ENCODE measurements at regions not wholly inside any gene's neighbourhood (a gene's known extent, or its start where the extent isn't known, plus 50 kb on each side); places are given as distances from the start of the nearest gene placed in this dataset.
A peak's percentile ranks its signal among the peaks of the same experiment; 100 is the strongest.
"Not testable (repeated sequence)": the region's sequence is repeated elsewhere in the genome, so short reads cannot be mapped to it uniquely, and the experiment has no call there.

- no peak for DNase-seq
Measured at GRCh38 chr6:65999288-65999791, 292.3 kb upstream of the EYS start.

- no peak for DNase-seq
Measured at GRCh38 chr6:65998544-65998943, 291.5 kb upstream of the EYS start.

- no peak for DNase-seq
Measured at GRCh38 chr6:65997539-65997938, 290.5 kb upstream of the EYS start.

GRCh38 chr6:65996096-65996495, 289.1 kb upstream of the EYS start:
- DNase-seq, result no peak

- DNase-seq, result no peak
Measured at GRCh38 chr6:65989676-65990075, 282.6 kb upstream of the EYS start.

- DNase-seq, result peak; percentile 8 to 67 (median 27)
Measured at GRCh38 chr6:65988006-65988405, 281.0 kb upstream of the EYS start.

GRCh38 chr6:65984089-65984488, 277.1 kb upstream of the EYS start:
- DNase-seq, result no peak

- DNase-seq, result peak in 1 of 3 donors; percentile 63
Measured at GRCh38 chr6:65979120-65979519, 272.1 kb upstream of the EYS start.

GRCh38 chr6:65971252-65971651, 264.2 kb upstream of the EYS start:
- DNase-seq, result not testable (repeated sequence)

- DNase-seq, result peak in 2 of 3 donors; percentile 30 to 65
Measured at GRCh38 chr6:65964261-65964660, 257.2 kb upstream of the EYS start.

GRCh38 chr6:65955034-65955433, 248.0 kb upstream of the EYS start:
- DNase-seq, result no peak

GRCh38 chr6:65948062-65948461, 241.0 kb upstream of the EYS start:
- DNase-seq, result no peak

- no peak for DNase-seq
Measured at GRCh38 chr6:65943548-65943947, 236.5 kb upstream of the EYS start.

GRCh38 chr6:65943051-65943450, 236.0 kb upstream of the EYS start:
- DNase-seq, result peak in 2 of 3 donors; percentile 31 to 72

- peak; percentile 36 to 70 (median 52) for DNase-seq
Measured at GRCh38 chr6:65938000-65938399, 231.0 kb upstream of the EYS start.

- DNase-seq, result no peak
Measured at GRCh38 chr6:65935412-65935811, 228.4 kb upstream of the EYS start.

- DNase-seq, result no peak
Measured at GRCh38 chr6:65933390-65933789, 226.4 kb upstream of the EYS start.

GRCh38 chr6:65927141-65927540, 220.1 kb upstream of the EYS start:
- DNase-seq, result no peak

- no peak for DNase-seq
Measured at GRCh38 chr6:65924411-65924810, 217.4 kb upstream of the EYS start.

GRCh38 chr6:65922049-65922448, 215.0 kb upstream of the EYS start:
- no peak for DNase-seq

GRCh38 chr6:65908065-65908464, 201.0 kb upstream of the EYS start:
- no peak for DNase-seq

GRCh38 chr6:65903992-65904391, 197.0 kb upstream of the EYS start:
- DNase-seq, result no peak

GRCh38 chr6:65900928-65901327, 193.9 kb upstream of the EYS start:
- DNase-seq, result no peak

- no peak for DNase-seq
Measured at GRCh38 chr6:65896140-65896539, 189.1 kb upstream of the EYS start.

GRCh38 chr6:65876668-65877067, 169.6 kb upstream of the EYS start:
- DNase-seq, result no peak
